Psoas muscle (tissue), 7 donors: ENCODE measurements at regions not wholly inside any gene's neighbourhood (a gene's known extent, or its start where the extent isn't known, plus 50 kb on each side); places are given as distances from the start of the nearest gene placed in this dataset.

Experiments
- ATAC-seq, 4 donors: fragments of 200-7000 bp; cut with Tn5 transposase; one replicate each; pipeline ENCODE4 v1.9.1; 2020; ENCODE audit warnings: moderate library complexity in 3 of 4, mild to moderate bottlenecking in 2 of 4
- DNase-seq, 2 donors: peaks; one replicate each; pipeline ENCODE4 v3.0.0-alpha.2; 2020
- H3K27ac ChIP-seq: fragments of 200-600 bp; one replicate; pipeline ENCODE4 v1.8.0; 2022
- H3K27me3 ChIP-seq, 3 donors: fragments of 200-600 bp in 1 of 3; one replicate each; pipeline versions ENCODE4 v1.6.1 to v1.8.0; 2013 to 2022; ENCODE audit warnings: low read length in 2 of 3, mild to moderate bottlenecking in 2 of 3, moderate library complexity in 1 of 3; ENCODE audit not compliant: insufficient read depth in 3 of 3
- H3K36me3 ChIP-seq, 2 donors: fragments of 200-600 bp in 1 of 2; one replicate each; pipeline versions ENCODE4 v1.6.1 to v1.8.0; 2013 to 2022; ENCODE audit warnings: low read depth in 1 of 2, mild to moderate bottlenecking in 1 of 2, moderate library complexity in 1 of 2; ENCODE audit not compliant: insufficient read depth in 1 of 2
- H3K4me1 ChIP-seq: fragments of 200-600 bp; one replicate; pipeline ENCODE4 v1.8.0; 2022
- H3K4me3 ChIP-seq: fragments of 200-600 bp; one replicate; pipeline ENCODE4 v1.8.0; 2022; ENCODE audit warnings: mild to moderate bottlenecking
- H3K9me3 ChIP-seq: fragments of 200-600 bp; one replicate; pipeline ENCODE4 v1.8.0; 2022
- CTCF ChIP-seq: fragments of 200-600 bp; IDR thresholded peaks from one replicate; pipeline ENCODE4 v1.8.0; 2022; ENCODE audit warnings: antibody characterized with exemption
- WGBS, 3 donors: extraction: QIAGEN DNeasy Blood & Tissue Kit; methylation state at CpG; one replicate each; pipeline versions ENCODE4 v1.1.6 to v1.1.7; 2013; 5-methylcytosine and 5-hydroxymethylcytosine counted together
- intact Hi-C, 2 donors: fragments of 100-400 bp; cut with DNase I; formaldehyde crosslinking; loops; one replicate each; pipeline versions ENCODE4 v1.11.0 to v1.14.2; 2022
- donor health status: healthy with polysubstance abuse.
- donor health status: DM: no; HTN: no; CAD: no; lungs with moderate emphysema.
- donor health status: Bipolar disorder and iron deficiency.
- donor health status: healthy.
- donor health status: DM: yes; HTN: yes; CAD: no.
- donor health status: DM: no; HTN: no; CAD: no.
- donor health status: DM: yes; HTN: yes; CAD: no.

GRCh38 chr5:51544031-51544785 lies 161.0 kb downstream of the ISL1 start:
- H3K9me3 ChIP-seq: no peaks in the 10 kb centered on the region
- ATAC-seq (no peak), DNase-seq (no peak)
- no peaks in the 10 kb centered on the region for H3K36me3 ChIP-seq
- no peaks in the 10 kb centered on the region for H3K4me1 ChIP-seq
- TF ChIP-seq CTCF: no peak
- intact Hi-C loops: no loop called here
- no peak overlapping the region for H3K4me3 ChIP-seq
- H3K27me3 ChIP-seq: no peaks in the 10 kb centered on the region
- no peak overlapping the region for H3K27ac ChIP-seq
- WGBS, 3 donors: 9 to 38% (median 22%) methylated on average over 2 of the region's 2 CpGs

- no peaks in the 10 kb centered on the region for H3K9me3 ChIP-seq
- 86 to 92% (median 91%) methylated on average over 4 of the region's 4 CpGs for WGBS, 3 donors
- no peaks in the 10 kb centered on the region for H3K4me1 ChIP-seq
- no peak overlapping the region for H3K27ac ChIP-seq
- no peak overlapping the region for H3K4me3 ChIP-seq
- H3K36me3 ChIP-seq: no peaks in the 10 kb centered on the region
- no peak for TF ChIP-seq CTCF
- intact Hi-C loops: no loop called here
- H3K27me3 ChIP-seq: no peaks in the 10 kb centered on the region
- no peak for DNase-seq
- ATAC-seq: no peak
Observed at GRCh38 chr5:51556833-51557232, 173.6 kb downstream of the ISL1 start.

- 87 to 91% (median 89%) methylated on average over 1 of the region's 1 CpG for WGBS, 3 donors
- no peak for TF ChIP-seq CTCF
- intact Hi-C loops: no loop called here
Observed at GRCh38 chr5:51558682-51559081, 175.4 kb downstream of the ISL1 start.

GRCh38 chr5:51559339-51559738 lies 176.1 kb downstream of the ISL1 start:
- H3K4me1 ChIP-seq: no peaks in the 10 kb centered on the region
- intact Hi-C loops: no loop called here
- DNase-seq (no peak), ATAC-seq (no peak)
- no peak for TF ChIP-seq CTCF
- H3K27ac ChIP-seq: no peak overlapping the region
- no peaks in the 10 kb centered on the region for H3K9me3 ChIP-seq
- H3K27me3 ChIP-seq: no peaks in the 10 kb centered on the region
- H3K4me3 ChIP-seq: no peak overlapping the region
- WGBS, 3 donors: 57 to 62% (median 59%) methylated on average over 2 of the region's 2 CpGs
- no peaks in the 10 kb centered on the region for H3K36me3 ChIP-seq

More at GRCh38 chr5:51558682-51559081, 175.4 kb downstream of the ISL1 start:
- no peaks in the 10 kb centered on the region for H3K36me3 ChIP-seq
- H3K27me3 ChIP-seq: no peaks in the 10 kb centered on the region
- H3K27ac ChIP-seq: no peak overlapping the region
- ATAC-seq (no peak), DNase-seq (no peak)
- H3K9me3 ChIP-seq: no peaks in the 10 kb centered on the region
- H3K4me3 ChIP-seq: no peak overlapping the region
- no peaks in the 10 kb centered on the region for H3K4me1 ChIP-seq
